ENCODE measurements at regions not wholly inside any gene's neighbourhood (a gene's known extent, or its start where the extent isn't known, plus 50 kb on each side); places are given as distances from the start of the nearest gene placed in this dataset.

- no peaks in the 10 kb centered on the region for H3K9me3 ChIP-seq (ENCODE audit: control insufficient read depth in 1 of 2, insufficient read depth in 1 of 2, low read depth in 1 of 2, low read length in 2 of 2)
- no peak overlapping the region for H3K4me2 ChIP-seq (ENCODE audit: low read length)
- no peak overlapping the region for H3K27ac ChIP-seq (ENCODE audit: low read depth, low read length)
Observed at GRCh38 chr9:16241231-16241630, 629.2 kb downstream of the BNC2 start.

GRCh38 chr9:16243798-16244197 is 626.7 kb downstream of the BNC2 start:
- H3K9ac ChIP-seq (ENCODE audit: low read length), result no peak overlapping the region
- ChIA-PET POLR2A (no interaction called here), CTCF (no interaction called here), RAD21 (ENCODE audit: low non-redundant PET in 1 of 2, low total read pairs in 2 of 2, uncharacterized antibody in 2 of 2, unreplicated experiment in 2 of 2) (no interaction called here)
- DNase-seq (ENCODE audit: low read depth, low spot score) (no peak), ATAC-seq (no peak)
- peaks cover 0 to 14% of the 10 kb centered on the region in 2 experiments; a peak in 2 of 4 replicates for H3K4me1 ChIP-seq (ENCODE audit: control insufficient read depth in 1 of 2, insufficient read depth in 2 of 2, low read length in 2 of 2)
- TF ChIP-seq REST (IDR thresholded peaks at IDR 0.05; ENCODE audit: low read depth) (no peak), ZBTB33 (IDR thresholded peaks at IDR 0.05; ENCODE audit: extremely low read depth, insufficient replicate concordance, low read length) (no peak), CEBPB (IDR thresholded peaks at IDR 0.05; ENCODE audit: low read depth) (no peak), EZH2 (IDR thresholded peaks at IDR 0.05) (no peak), MAX (IDR thresholded peaks at IDR 0.05) (no peak), TCF7L2 (IDR thresholded peaks at IDR 0.05; ENCODE audit: borderline replicate concordance, extremely low read depth, insufficient read depth, insufficient read length) (no peak)
- intact Hi-C loops (cut with micrococcal nuclease), result no loop called here
- no peaks in the 10 kb centered on the region for H3K79me2 ChIP-seq (ENCODE audit: insufficient read depth, low read length)
- BruUV-seq (replicated peaks), result no TSS peak
- H3K36me3 ChIP-seq (ENCODE audit: control insufficient read depth in 1 of 2, insufficient read depth in 2 of 2, low read length in 2 of 2), result no peaks in the 10 kb centered on the region
- no peak overlapping the region for H3K4me3 ChIP-seq (replicated peaks in 1 of 2; ENCODE audit: low read depth in 1 of 2, low read length in 2 of 2)
- H3K27ac ChIP-seq (ENCODE audit: low read depth, low read length), result no peak overlapping the region
- H3K9me3 ChIP-seq (ENCODE audit: control insufficient read depth in 1 of 2, insufficient read depth in 1 of 2, low read depth in 1 of 2, low read length in 2 of 2), result no peaks in the 10 kb centered on the region
- no peak overlapping the region for H3K4me2 ChIP-seq (ENCODE audit: low read length)
- H3K27me3 ChIP-seq (ENCODE audit: insufficient read depth, low read length), result no peaks in the 10 kb centered on the region
- H4K20me1 ChIP-seq (ENCODE audit: insufficient read depth), result no peaks in the 10 kb centered on the region
- no peak overlapping the region for H2AFZ ChIP-seq (ENCODE audit: low read depth, low read length, poor library complexity, severe bottlenecking)
- H3K9me2 ChIP-seq (ENCODE audit: insufficient read depth), result no peaks in the 10 kb centered on the region

More at GRCh38 chr9:16241231-16241630, 629.2 kb downstream of the BNC2 start:
- ChIA-PET CTCF (no interaction called here), RAD21 (ENCODE audit: low non-redundant PET in 1 of 2, low total read pairs in 2 of 2, uncharacterized antibody in 2 of 2, unreplicated experiment in 2 of 2) (no interaction called here), POLR2A (no interaction called here)
- DNase-seq (ENCODE audit: low read depth, low spot score), result no peak
- H2AFZ ChIP-seq (ENCODE audit: low read depth, low read length, poor library complexity, severe bottlenecking), result no peak overlapping the region
- TF ChIP-seq RAD21 (IDR thresholded peaks at IDR 0.05; ENCODE audit: low read depth), result no peak
- no peak overlapping the region for H3K9ac ChIP-seq (ENCODE audit: low read length)
- no peak overlapping the region for H3K4me3 ChIP-seq (replicated peaks in 1 of 2; ENCODE audit: low read depth in 1 of 2, low read length in 2 of 2)
- intact Hi-C loops (cut with micrococcal nuclease), result no loop called here
- no peaks in the 10 kb centered on the region; a peak in 1 of 4 replicates for H3K4me1 ChIP-seq (ENCODE audit: control insufficient read depth in 1 of 2, insufficient read depth in 2 of 2, low read length in 2 of 2)
- H3K27me3 ChIP-seq (ENCODE audit: insufficient read depth, low read length), result no peaks in the 10 kb centered on the region
- H3K9me2 ChIP-seq (ENCODE audit: insufficient read depth), result no peaks in the 10 kb centered on the region
- ATAC-seq, result no peak
- no peaks in the 10 kb centered on the region for H3K36me3 ChIP-seq (ENCODE audit: control insufficient read depth in 1 of 2, insufficient read depth in 2 of 2, low read length in 2 of 2)
- H3K79me2 ChIP-seq (ENCODE audit: insufficient read depth, low read length), result no peaks in the 10 kb centered on the region
- H4K20me1 ChIP-seq (ENCODE audit: insufficient read depth), result no peaks in the 10 kb centered on the region
- BruUV-seq (replicated peaks), result no TSS peak
